HepG2 (cell line): ENCODE measurements at regions not wholly inside any gene's neighbourhood (a gene's known extent, or its start where the extent isn't known, plus 50 kb on each side); places are given as distances from the start of the nearest gene placed in this dataset.

Source experiments
- BCL6 ChIP-seq: IDR thresholded peaks from 2 replicates; pipeline ENCODE4 v1.6.1; 2016; ENCODE audit warnings: missing genetic modification reagents, missing compliant biosample characterization
- EP300 ChIP-seq, 3 experiments: sonication (generic) in 1 of 3; formaldehyde crosslinking in 1 of 3; IDR thresholded peaks; 2 replicates each; pipeline versions ENCODE4 v1.5.1 to v1.6.1; 2011 to 2020; ENCODE audit warnings: low read depth in 2 of 3, low read length in 2 of 3, borderline replicate concordance in 1 of 3, improper control_type of control experiment in 1 of 3, mild to moderate bottlenecking in 1 of 3, missing genetic modification reagents in 1 of 3, moderate library complexity in 1 of 3
- EZH2 ChIP-seq: conservative IDR thresholded peaks from 2 replicates; pipeline ENCODE4 v1.6.1; 2012; ENCODE audit warnings: mild to moderate bottlenecking, low read depth, low read length, moderate library complexity
- IRF2 ChIP-seq: IDR thresholded peaks from 2 replicates; pipeline ENCODE4 v1.6.1; 2018; ENCODE audit warnings: missing genetic modification reagents, missing compliant biosample characterization
- JUN ChIP-seq: sonication (generic); formaldehyde crosslinking; IDR thresholded peaks from 2 replicates; pipeline ENCODE4 v1.4.0; 2020; ENCODE audit warnings: mild to moderate bottlenecking, missing genetic modification reagents
- POLR2AphosphoS2 ChIP-seq: IDR thresholded peaks from 2 replicates; pipeline ENCODE4 v1.6.1; 2011; ENCODE audit warnings: low read depth, low read length, improper control_type of control experiment
- POLR2AphosphoS5 ChIP-seq: IDR thresholded peaks from 2 replicates; pipeline ENCODE4 v1.6.1; 2012; ENCODE audit warnings: low read depth, low read length
- SMC3 ChIP-seq: IDR thresholded peaks from 2 replicates; pipeline ENCODE4 v1.6.1; 2011; ENCODE audit warnings: low read length, improper control_type of control experiment
- ZC3H4 ChIP-seq: sonication (generic); formaldehyde crosslinking; IDR thresholded peaks from 2 replicates; pipeline ENCODE4 v1.4.0; 2020; ENCODE audit warnings: missing genetic modification reagents, borderline replicate concordance
- ZNF660 ChIP-seq: sonication (generic); formaldehyde crosslinking; IDR thresholded peaks from 2 replicates; pipeline ENCODE4 v1.5.1; 2020; ENCODE audit warnings: mild to moderate bottlenecking, low read depth, missing genetic modification reagents, borderline replicate concordance
- TF ChIP-seq, protein P1 (sequence below): sonication (generic); formaldehyde crosslinking; IDR thresholded peaks from 2 replicates; pipeline ENCODE4 v1.4.0; 2020; ENCODE audit warnings: missing genetic modification reagents, borderline replicate concordance

DNA sequence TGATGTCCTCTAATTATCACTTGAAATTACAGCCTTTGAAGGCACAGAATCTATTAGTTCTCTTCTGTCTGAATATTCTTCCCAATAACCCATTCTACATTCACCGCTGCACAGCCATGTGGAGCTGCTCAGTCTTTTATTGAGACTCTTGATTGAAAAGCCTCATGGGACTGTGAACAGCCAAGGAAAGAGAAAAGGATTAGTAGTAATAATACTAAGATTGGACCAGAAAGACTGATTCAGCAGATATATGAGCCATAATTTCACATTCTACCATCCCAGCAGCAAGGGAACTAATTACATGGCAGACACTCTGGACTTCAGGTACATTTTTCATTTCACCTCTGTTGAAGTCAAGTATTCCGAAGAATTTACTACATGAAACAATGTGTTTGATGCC is 2471.7 kb downstream of the ARAP2 start:
- TF ChIP-seq BCL6 (CRISPR knock-in tag) (no peak), ZNF660 (CRISPR knock-in tag) (no peak), POLR2AphosphoS2 (no peak), IRF2 (CRISPR knock-in tag) (no peak), JUN (CRISPR knock-in tag) (no peak), ZC3H4 (CRISPR knock-in tag) (no peak), EP300 (IDR thresholded peaks at IDR 0.05; ENCODE audit: low read depth in 2 of 2, low read length in 2 of 2) (no peak), EP300 (CRISPR knock-in tag; IDR thresholded peaks at IDR 0.05; ENCODE audit: borderline replicate concordance) (no peak), EZH2 (no peak), POLR2AphosphoS5 (no peak), SMC3 (no peak)
- TF ChIP-seq, protein P1, sequence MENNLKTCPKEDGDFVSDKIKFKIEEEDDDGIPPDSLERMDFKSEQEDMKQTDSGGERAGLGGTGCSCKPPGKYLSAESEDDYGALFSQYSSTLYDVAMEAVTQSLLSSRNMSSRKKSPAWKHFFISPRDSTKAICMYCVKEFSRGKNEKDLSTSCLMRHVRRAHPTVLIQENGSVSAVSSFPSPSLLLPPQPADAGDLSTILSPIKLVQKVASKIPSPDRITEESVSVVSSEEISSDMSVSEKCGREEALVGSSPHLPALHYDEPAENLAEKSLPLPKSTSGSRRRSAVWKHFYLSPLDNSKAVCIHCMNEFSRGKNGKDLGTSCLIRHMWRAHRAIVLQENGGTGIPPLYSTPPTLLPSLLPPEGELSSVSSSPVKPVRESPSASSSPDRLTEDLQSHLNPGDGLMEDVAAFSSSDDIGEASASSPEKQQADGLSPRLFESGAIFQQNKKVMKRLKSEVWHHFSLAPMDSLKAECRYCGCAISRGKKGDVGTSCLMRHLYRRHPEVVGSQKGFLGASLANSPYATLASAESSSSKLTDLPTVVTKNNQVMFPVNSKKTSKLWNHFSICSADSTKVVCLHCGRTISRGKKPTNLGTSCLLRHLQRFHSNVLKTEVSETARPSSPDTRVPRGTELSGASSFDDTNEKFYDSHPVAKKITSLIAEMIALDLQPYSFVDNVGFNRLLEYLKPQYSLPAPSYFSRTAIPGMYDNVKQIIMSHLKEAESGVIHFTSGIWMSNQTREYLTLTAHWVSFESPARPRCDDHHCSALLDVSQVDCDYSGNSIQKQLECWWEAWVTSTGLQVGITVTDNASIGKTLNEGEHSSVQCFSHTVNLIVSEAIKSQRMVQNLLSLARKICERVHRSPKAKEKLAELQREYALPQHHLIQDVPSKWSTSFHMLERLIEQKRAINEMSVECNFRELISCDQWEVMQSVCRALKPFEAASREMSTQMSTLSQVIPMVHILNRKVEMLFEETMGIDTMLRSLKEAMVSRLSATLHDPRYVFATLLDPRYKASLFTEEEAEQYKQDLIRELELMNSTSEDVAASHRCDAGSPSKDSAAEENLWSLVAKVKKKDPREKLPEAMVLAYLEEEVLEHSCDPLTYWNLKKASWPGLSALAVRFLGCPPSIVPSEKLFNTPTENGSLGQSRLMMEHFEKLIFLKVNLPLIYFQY (CRISPR knock-in tag): no peak
